ENCODE measurements at regions not wholly inside any gene's neighbourhood (a gene's known extent, or its start where the extent isn't known, plus 50 kb on each side); places are given as distances from the start of the nearest gene placed in this dataset.

DNA sequence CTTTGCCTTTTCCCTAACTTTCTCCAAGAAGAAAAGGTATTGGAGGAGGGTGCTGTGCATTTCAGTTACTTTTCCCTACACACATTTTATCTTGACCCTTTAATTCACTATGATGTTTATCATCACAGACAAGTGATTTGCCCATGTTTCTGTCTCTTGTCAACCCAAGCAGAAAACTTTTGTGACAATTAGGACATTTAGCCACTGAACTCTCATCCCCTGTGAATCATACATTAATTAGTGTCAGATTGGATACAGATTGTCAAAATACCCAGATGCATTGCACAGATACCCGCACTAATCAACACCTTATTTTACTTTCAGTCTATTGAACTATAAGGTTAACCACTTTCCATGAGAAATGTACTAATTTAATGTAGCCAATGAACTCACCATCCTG, 912.9 kb downstream of the SORCS1 start (continued):
- TF ChIP-seq NANOG (IDR thresholded peaks at IDR 0.05; ENCODE audit: insufficient read depth, low read depth, low read length, poor library complexity, severe bottlenecking) (no peak), SP4 (IDR thresholded peaks at IDR 0.05; ENCODE audit: low read length) (no peak), SRF (IDR thresholded peaks at IDR 0.05; ENCODE audit: low read depth, low read length) (no peak), HDAC6 (IDR thresholded peaks at IDR 0.05; ENCODE audit: low read depth, low read length) (no peak), RXRA (IDR thresholded peaks at IDR 0.05; ENCODE audit: insufficient read depth, low read depth, low read length) (no peak), SAP30 (IDR thresholded peaks at IDR 0.05; ENCODE audit: insufficient read depth, insufficient replicate concordance, low read length) (no peak)
